H1 (cell line): ENCODE measurements at regions not wholly inside any gene's neighbourhood (a gene's known extent, or its start where the extent isn't known, plus 50 kb on each side); places are given as distances from the start of the nearest gene placed in this dataset.

Experiments
- CTCF ChIA-PET: fragments of 300-600 bp; sonication (Branson Sonifier 250); formaldehyde crosslinking; loops from one replicate; lab custom pipeline; 2021; ENCODE audit not compliant: partially characterized antibody; lab: Charles Lee
- POLR2A ChIA-PET: fragments of 300-600 bp; sonication (Branson Sonifier 250); formaldehyde crosslinking; loops from one replicate; lab custom pipeline; 2021; ENCODE audit warnings: inconsistent platforms; ENCODE audit not compliant: partially characterized antibody; lab: Charles Lee
- DNase-seq, 2 experiments: peaks; one replicate each; pipeline versions ENCODE4 v3.0.0 to v3.0.0-alpha.2; 2010 to 2022; ENCODE audit warnings: low spot score in 2 of 2, low read depth in 1 of 2, mixed read lengths in 1 of 2
- FAIRE-seq: peaks from 2 replicates; lab custom pipeline; 2011; peaks lifted over from hg19 to GRCh38; lab: Jason Lieb, UNC
- H2AFZ ChIP-seq: 2 replicates; pipeline ENCODE4 v1.8.1; 2012; ENCODE audit warnings: low read length, inconsistent platforms
- H2AK5ac ChIP-seq: 2 replicates; pipeline ENCODE4 v1.6.1; 2013; ENCODE audit warnings: low read depth, low read length
- H2BK120ac ChIP-seq: replicated peaks from 2 replicates; pipeline ENCODE3; 2013; ENCODE audit warnings: low read depth, low read length, inconsistent platforms
- H2BK12ac ChIP-seq: 2 replicates; pipeline ENCODE4 v1.6.1; 2013; ENCODE audit warnings: low read depth, low read length
- H2BK15ac ChIP-seq: 2 replicates; pipeline ENCODE4 v1.6.1; 2013; ENCODE audit warnings: low read length
- H2BK20ac ChIP-seq: 2 replicates; pipeline ENCODE4 v1.6.1; 2013; ENCODE audit warnings: low read length
- H2BK5ac ChIP-seq: 2 replicates; pipeline ENCODE4 v1.6.1; 2013; ENCODE audit warnings: low read depth, low read length
- H3K14ac ChIP-seq: 2 replicates; pipeline ENCODE4 v1.6.1; 2013; ENCODE audit warnings: inconsistent platforms; ENCODE audit not compliant: insufficient read length
- H3K18ac ChIP-seq: 2 replicates; pipeline ENCODE4 v1.6.1; 2013; ENCODE audit warnings: low read length; ENCODE audit errors: extremely low read depth
- H3K23ac ChIP-seq: 2 replicates; pipeline ENCODE4 v1.6.1; 2013; ENCODE audit warnings: inconsistent platforms; ENCODE audit not compliant: insufficient read length
- H3K23me2 ChIP-seq: 2 replicates; pipeline ENCODE4 v1.6.1; 2013; ENCODE audit warnings: low read depth, low read length
- H3K27ac ChIP-seq: 2 replicates; pipeline ENCODE4 v1.6.1; 2011; ENCODE audit warnings: low read depth, low read length, inconsistent platforms
- H3K27me3 ChIP-seq, 4 experiments: replicated peaks in 1 of 4; 1 replicate in 1 of 4; 2 replicates in 3 of 4; pipeline versions ENCODE4 v1.6.1 to v1.8.1; 2011 to 2013; ENCODE audit warnings: low read length in 3 of 4, mild to moderate bottlenecking in 3 of 4, inconsistent platforms in 2 of 4, mixed read lengths in 2 of 4, moderate library complexity in 1 of 4; ENCODE audit not compliant: control insufficient read depth in 3 of 4, insufficient read depth in 3 of 4; ENCODE audit errors: extremely low read depth in 1 of 4
- H3K36me3 ChIP-seq, 4 experiments: 2 replicates each; pipeline versions ENCODE4 v1.6.1 to v1.8.1; 2011 to 2013; ENCODE audit warnings: mild to moderate bottlenecking in 4 of 4, low read length in 3 of 4, moderate library complexity in 2 of 4, control low read depth in 1 of 4, inconsistent platforms in 1 of 4; ENCODE audit not compliant: insufficient read depth in 4 of 4, control insufficient read depth in 2 of 4
- H3K4ac ChIP-seq: replicated peaks from 2 replicates; pipeline ENCODE3; 2013; ENCODE audit warnings: low read length, low read depth, mixed read lengths, inconsistent platforms; ENCODE audit not compliant: insufficient read length
- H3K4me1 ChIP-seq, 4 experiments: replicated peaks in 1 of 4; 1 replicate in 1 of 4; 2 replicates in 3 of 4; pipeline versions ENCODE4 v1.6.1 to v1.8.1; 2011 to 2013; ENCODE audit warnings: low read length in 3 of 4, inconsistent platforms in 2 of 4, mixed read lengths in 1 of 4; ENCODE audit not compliant: insufficient read depth in 4 of 4, control insufficient read depth in 3 of 4
- H3K4me2 ChIP-seq, 2 experiments: 2 replicates each; pipeline versions ENCODE4 v1.6.1 to v1.8.1; 2011 to 2013; ENCODE audit warnings: low read depth in 2 of 2, low read length in 2 of 2, control low read depth in 1 of 2, inconsistent platforms in 1 of 2, mild to moderate bottlenecking in 1 of 2; ENCODE audit not compliant: insufficient read depth in 1 of 2
- H3K4me3 ChIP-seq, 4 experiments: fragments of 200-600, 300-600 bp in 1 of 4; sonication (generic), shearing (Covaris generic), sonication (Bioruptor Twin) in 1 of 4; 2 replicates each; pipeline versions ENCODE4 v1.5.1 to v1.8.1; 2011 to 2016; ENCODE audit warnings: low read length in 4 of 4, low read depth in 3 of 4, control low read depth in 2 of 4, inconsistent platforms in 2 of 4, mild to moderate bottlenecking in 2 of 4, mixed read lengths in 1 of 4, moderate library complexity in 1 of 4; ENCODE audit not compliant: insufficient read depth in 2 of 4; ENCODE audit errors: extremely low read depth in 1 of 4
- H3K56ac ChIP-seq: replicated peaks from 2 replicates; pipeline ENCODE3; 2013; ENCODE audit warnings: low read depth, mild to moderate bottlenecking, mixed read lengths, low read length, inconsistent platforms; ENCODE audit not compliant: insufficient read length
- H3K79me1 ChIP-seq: 2 replicates; pipeline ENCODE4 v1.6.1; 2013; ENCODE audit warnings: low read depth, low read length, control low read depth
- H3K79me2 ChIP-seq, 2 experiments: 2 replicates each; pipeline versions ENCODE4 v1.6.1 to v1.8.1; 2012 to 2013; ENCODE audit warnings: low read length in 2 of 2, mild to moderate bottlenecking in 2 of 2, inconsistent platforms in 1 of 2; ENCODE audit not compliant: insufficient read depth in 2 of 2, control insufficient read depth in 1 of 2
- H3K9ac ChIP-seq, 4 experiments: replicated peaks in 1 of 4; 1 replicate in 1 of 4; 2 replicates in 3 of 4; pipeline versions ENCODE4 v1.6.1 to v1.8.1; 2011 to 2013; ENCODE audit warnings: low read depth in 3 of 4, low read length in 3 of 4, control low read depth in 2 of 4, mild to moderate bottlenecking in 2 of 4, moderate library complexity in 2 of 4, inconsistent platforms in 1 of 4; ENCODE audit errors: extremely low read depth in 1 of 4
- H3K9me3 ChIP-seq, 2 experiments: 2 replicates each; pipeline versions ENCODE4 v1.6.1 to v1.8.1; 2012 to 2013; ENCODE audit warnings: mild to moderate bottlenecking in 2 of 2, moderate library complexity in 2 of 2, control low read depth in 1 of 2, inconsistent platforms in 1 of 2, low read depth in 1 of 2, low read length in 1 of 2, mixed read lengths in 1 of 2; ENCODE audit not compliant: insufficient read depth in 2 of 2
- H4K20me1 ChIP-seq, 2 experiments: replicated peaks in 1 of 2; 2 replicates each; pipeline versions ENCODE3 to v1.8.1; 2011 to 2013; ENCODE audit warnings: inconsistent platforms in 2 of 2, low read length in 2 of 2, mild to moderate bottlenecking in 1 of 2; ENCODE audit not compliant: insufficient read depth in 2 of 2, control insufficient read depth in 1 of 2
- H4K5ac ChIP-seq: 2 replicates; pipeline ENCODE4 v1.6.1; 2013; ENCODE audit warnings: low read length, low read depth, mixed read lengths, inconsistent platforms; ENCODE audit not compliant: insufficient read length
- H4K8ac ChIP-seq: 2 replicates; pipeline ENCODE4 v1.8.0; 2013; ENCODE audit warnings: mild to moderate bottlenecking, moderate library complexity, low read length, inconsistent platforms; ENCODE audit not compliant: insufficient read depth; ENCODE audit errors: extremely low read depth
- H4K91ac ChIP-seq: replicated peaks from 2 replicates; pipeline ENCODE3; 2013; ENCODE audit warnings: low read length, mixed read lengths, inconsistent platforms; ENCODE audit not compliant: insufficient read length
- BACH1 ChIP-seq: IDR thresholded peaks from 2 replicates; pipeline ENCODE4 v1.6.1; 2012; ENCODE audit warnings: low read length, improper control_type of control experiment
- E2F6 ChIP-seq: IDR thresholded peaks from 2 replicates; pipeline ENCODE4 v1.6.1; 2012; ENCODE audit warnings: inconsistent platforms
- KDM1A ChIP-seq: fragments of 200-600, 300-600 bp; sonication (generic); IDR thresholded peaks from 2 replicates; pipeline ENCODE4 v1.7.1; 2016; ENCODE audit warnings: mild to moderate bottlenecking, low read length, borderline replicate concordance
- MAX ChIP-seq: IDR thresholded peaks from 2 replicates; pipeline ENCODE4 v1.6.1; 2012; ENCODE audit warnings: inconsistent platforms
- WGBS, 2 experiments: shearing (Covaris generic) in 1 of 2; methylation state at CpG; one replicate each; pipeline versions ENCODE4 v1.1.6 to v1.1.7; 2013 to 2015; ENCODE audit warnings: low lambda C conversion rate in 2 of 2, mixed read lengths in 2 of 2, inconsistent platforms in 1 of 2, low coverage in 1 of 2, missing lambda C conversion rate in 1 of 2; ENCODE audit not compliant: insufficient replicate concordance in 2 of 2, insufficient coverage in 1 of 2, insufficient read length in 1 of 2; ENCODE audit errors: extremely low coverage in 1 of 2, missing lambda C conversion rate in 1 of 2; 5-methylcytosine and 5-hydroxymethylcytosine counted together

DNA sequence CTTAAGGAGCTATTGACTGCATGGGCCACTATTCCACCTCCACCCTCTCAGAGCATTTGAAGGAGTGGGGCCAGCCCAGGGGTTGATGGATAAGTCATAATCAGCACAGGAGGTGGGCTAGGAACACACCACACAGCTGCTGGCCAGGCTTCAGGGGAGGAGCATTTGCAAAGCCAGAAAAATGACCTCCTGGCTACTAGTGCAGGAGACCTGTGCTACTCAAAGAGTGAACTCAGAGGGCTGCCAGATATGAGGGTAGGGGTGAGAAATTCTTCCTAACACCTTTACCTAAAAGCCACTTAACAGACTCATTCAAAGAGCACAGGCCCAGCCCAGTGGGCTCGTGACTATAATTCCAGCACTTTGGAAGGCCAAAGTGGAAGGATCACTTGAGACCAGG lies 210.8 kb downstream of the TBXT start:
- no peak overlapping the region for H3K23ac ChIP-seq
- H3K36me3 ChIP-seq, result no peaks in the 10 kb centered on the region
- no peak for FAIRE-seq
- no peak overlapping the region for H3K18ac ChIP-seq
- no peak overlapping the region for H3K9ac ChIP-seq
- H2BK20ac ChIP-seq, result no peak overlapping the region
- H3K27ac ChIP-seq, result no peak overlapping the region
- peaks cover 0 to 2% of the 10 kb centered on the region in 2 experiments for H4K20me1 ChIP-seq
- H3K9me3 ChIP-seq, result no peaks in the 10 kb centered on the region
- H3K79me1 ChIP-seq, result no peaks in the 10 kb centered on the region
- DNase-seq, result no peak
- H4K8ac ChIP-seq, result no peak overlapping the region
- H3K14ac ChIP-seq, result no peak overlapping the region
- H2BK5ac ChIP-seq, result no peak overlapping the region
- no peak overlapping the region for H2AFZ ChIP-seq
- H3K4me3 ChIP-seq, result no peak overlapping the region
- no peak overlapping the region for H4K91ac ChIP-seq
- H3K4ac ChIP-seq, result no peak overlapping the region
- 92% methylated on average over 1 of the region's 1 CpG; no CpG with 5 or more reads in 1 of the 2 experiments for WGBS, 2 experiments
- H2BK15ac ChIP-seq, result no peak overlapping the region
- POLR2A ChIA-PET, result interaction anchor here (0.6 kb wide), 1 partner anchor 296 kb away, joined by 3 read pairs; no protein-coding TSS in a partner anchor
- no peak overlapping the region for H3K56ac ChIP-seq
- no peaks in the 10 kb centered on the region; a peak in 2 of 7 replicates for H3K27me3 ChIP-seq
- no peaks in the 10 kb centered on the region for H3K23me2 ChIP-seq
- H2AK5ac ChIP-seq, result no peak overlapping the region
- no peaks in the 10 kb centered on the region for H3K4me1 ChIP-seq
- no peak overlapping the region for H4K5ac ChIP-seq
- H3K4me2 ChIP-seq, result no peak overlapping the region
- TF ChIP-seq BACH1, result no peak
- no peak for TF ChIP-seq MAX
- no peak for TF ChIP-seq E2F6
- no peak for TF ChIP-seq KDM1A
- CTCF ChIA-PET, result interaction anchor here (2.8 kb wide), 1 partner anchor 149 kb away, joined by 10 read pairs; no protein-coding TSS in a partner anchor
- no peaks in the 10 kb centered on the region for H3K79me2 ChIP-seq
- no peak overlapping the region for H2BK12ac ChIP-seq
- H2BK120ac ChIP-seq, result no peak overlapping the region
